ENCODE measurements at regions not wholly inside any gene's neighbourhood (a gene's known extent, or its start where the extent isn't known, plus 50 kb on each side); places are given as distances from the start of the nearest gene placed in this dataset.

- TF ChIP-seq MGA (IDR thresholded peaks at IDR 0.05): no peak
- no peak for TF ChIP-seq HINFP (tag; conservative IDR thresholded peaks at IDR 0.05; ENCODE audit: low read depth)
- no peak for TF ChIP-seq SRF (CRISPR knock-in tag; IDR thresholded peaks at IDR 0.05)
- TF ChIP-seq MBD1 (CRISPR knock-in tag; IDR thresholded peaks at IDR 0.05): no peak
- no peak for TF ChIP-seq ZNF124 (CRISPR knock-in tag; IDR thresholded peaks at IDR 0.05)
- no peak for TF ChIP-seq FOXO4 (CRISPR knock-in tag; IDR thresholded peaks at IDR 0.05)
These were observed 232.1 kb upstream of the NAV2 start (continued) for GRCh38 chr11:19480540-19480939.
